ENCODE measurements at regions not wholly inside any gene's neighbourhood (a gene's known extent, or its start where the extent isn't known, plus 50 kb on each side); places are given as distances from the start of the nearest gene placed in this dataset.

DNA sequence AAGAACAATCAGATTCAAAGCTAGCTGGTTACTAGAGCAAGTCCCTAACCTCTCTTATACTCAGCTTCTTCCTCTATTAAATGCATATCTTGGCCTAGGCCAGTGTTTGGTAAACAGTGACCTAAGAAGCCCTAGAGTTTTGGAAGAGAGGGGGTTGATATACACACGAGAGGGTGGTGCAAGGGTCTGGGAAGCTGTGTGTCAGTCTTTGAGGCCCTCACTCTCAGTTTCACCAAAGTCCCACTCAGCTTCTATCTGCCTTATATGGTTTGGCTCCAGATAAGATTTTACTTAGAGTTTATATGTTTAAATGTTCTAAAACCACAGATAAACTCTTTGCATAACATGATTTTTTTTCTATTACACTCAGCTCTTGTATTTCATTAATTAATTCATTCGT, 526.1 kb upstream of the BTBD3 start:
- TF ChIP-seq, protein P1, sequence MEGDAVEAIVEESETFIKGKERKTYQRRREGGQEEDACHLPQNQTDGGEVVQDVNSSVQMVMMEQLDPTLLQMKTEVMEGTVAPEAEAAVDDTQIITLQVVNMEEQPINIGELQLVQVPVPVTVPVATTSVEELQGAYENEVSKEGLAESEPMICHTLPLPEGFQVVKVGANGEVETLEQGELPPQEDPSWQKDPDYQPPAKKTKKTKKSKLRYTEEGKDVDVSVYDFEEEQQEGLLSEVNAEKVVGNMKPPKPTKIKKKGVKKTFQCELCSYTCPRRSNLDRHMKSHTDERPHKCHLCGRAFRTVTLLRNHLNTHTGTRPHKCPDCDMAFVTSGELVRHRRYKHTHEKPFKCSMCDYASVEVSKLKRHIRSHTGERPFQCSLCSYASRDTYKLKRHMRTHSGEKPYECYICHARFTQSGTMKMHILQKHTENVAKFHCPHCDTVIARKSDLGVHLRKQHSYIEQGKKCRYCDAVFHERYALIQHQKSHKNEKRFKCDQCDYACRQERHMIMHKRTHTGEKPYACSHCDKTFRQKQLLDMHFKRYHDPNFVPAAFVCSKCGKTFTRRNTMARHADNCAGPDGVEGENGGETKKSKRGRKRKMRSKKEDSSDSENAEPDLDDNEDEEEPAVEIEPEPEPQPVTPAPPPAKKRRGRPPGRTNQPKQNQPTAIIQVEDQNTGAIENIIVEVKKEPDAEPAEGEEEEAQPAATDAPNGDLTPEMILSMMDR (IDR thresholded peaks at IDR 0.05), result no peak
- DNase-seq (ENCODE audit: low spot score) (no peak), ATAC-seq (ENCODE audit: low FRiP score) (no peak)

DNA sequence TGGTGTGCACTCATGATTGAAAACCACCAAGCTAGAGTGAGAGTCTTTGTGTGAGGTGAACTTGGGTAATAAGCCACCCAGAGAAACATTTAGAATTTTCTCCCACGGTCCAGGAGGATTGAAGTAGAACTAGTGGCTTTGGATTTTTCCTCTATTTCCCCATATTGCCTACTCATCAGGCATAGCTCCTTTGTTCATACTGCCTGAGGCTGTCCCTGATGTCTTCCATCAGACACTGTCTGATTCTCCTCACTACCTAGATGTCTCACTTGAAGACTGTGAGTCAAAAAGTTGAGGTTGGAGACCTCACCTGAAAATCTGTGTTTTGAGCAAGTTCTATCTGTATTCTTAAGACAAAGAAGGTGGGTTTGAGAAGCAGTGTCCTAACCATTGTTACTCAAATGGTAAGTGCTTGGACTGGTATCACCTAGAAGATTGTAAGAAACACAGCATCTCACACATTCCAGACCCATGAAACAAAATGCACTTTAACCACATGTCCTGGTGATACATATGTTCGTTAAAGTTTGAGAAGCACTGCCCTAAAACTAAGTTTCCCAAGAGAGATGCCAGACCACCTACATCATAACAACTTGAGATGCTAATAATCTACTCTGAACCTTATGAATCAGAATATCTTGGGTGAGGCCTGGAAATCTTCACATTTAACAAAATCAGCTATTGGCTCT, 523.4 kb upstream of the BTBD3 start:
- ATAC-seq (ENCODE audit: low FRiP score) (no peak), DNase-seq (ENCODE audit: low spot score) (no peak)
- TF ChIP-seq, protein P1 (IDR thresholded peaks at IDR 0.05), result no peak

DNA sequence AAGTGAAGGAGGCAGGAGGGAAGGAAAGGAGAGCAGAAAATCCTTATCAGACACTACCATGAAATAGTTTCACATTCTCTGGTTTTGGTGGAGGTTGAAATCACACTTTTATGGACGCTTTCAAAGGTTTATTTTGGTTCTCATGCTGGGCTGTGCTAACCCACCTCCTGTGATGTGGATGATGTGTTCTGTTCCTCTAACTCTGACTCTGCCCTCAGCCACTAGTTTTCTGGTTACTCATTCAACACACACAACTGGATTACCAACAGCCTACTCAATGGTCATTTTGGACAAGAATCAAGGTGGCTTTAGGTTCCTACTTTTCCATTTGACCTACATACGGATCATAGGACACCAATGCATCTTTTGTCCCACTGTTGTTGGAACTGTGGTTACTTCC, 522.1 kb upstream of the BTBD3 start:
- DNase-seq (ENCODE audit: low spot score) (no peak), ATAC-seq (ENCODE audit: low FRiP score) (no peak)
- TF ChIP-seq, protein P1 (IDR thresholded peaks at IDR 0.05), result no peak

DNA sequence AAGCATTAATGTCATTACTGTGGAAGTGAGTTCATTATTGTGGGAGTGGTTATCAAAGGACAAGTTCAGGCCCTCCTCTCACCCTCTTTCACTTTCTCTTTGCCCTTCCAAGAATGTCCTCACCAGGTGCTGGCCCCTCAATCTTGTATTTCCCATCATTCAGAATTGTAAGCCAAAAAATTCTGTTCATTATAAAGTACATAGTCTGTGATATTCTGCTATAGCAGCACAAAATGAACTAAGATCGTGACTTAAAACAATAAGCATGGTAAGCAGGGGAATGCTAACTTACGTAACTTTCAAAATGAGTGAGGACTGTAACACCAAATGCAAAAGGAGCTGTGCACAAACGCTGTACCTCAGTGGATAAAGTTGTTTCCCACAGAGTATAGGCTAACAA, 515.7 kb upstream of the BTBD3 start:
- ATAC-seq (ENCODE audit: low FRiP score) (no peak), DNase-seq (ENCODE audit: low spot score) (no peak)
- TF ChIP-seq, protein P1 (IDR thresholded peaks at IDR 0.05), result no peak

DNA sequence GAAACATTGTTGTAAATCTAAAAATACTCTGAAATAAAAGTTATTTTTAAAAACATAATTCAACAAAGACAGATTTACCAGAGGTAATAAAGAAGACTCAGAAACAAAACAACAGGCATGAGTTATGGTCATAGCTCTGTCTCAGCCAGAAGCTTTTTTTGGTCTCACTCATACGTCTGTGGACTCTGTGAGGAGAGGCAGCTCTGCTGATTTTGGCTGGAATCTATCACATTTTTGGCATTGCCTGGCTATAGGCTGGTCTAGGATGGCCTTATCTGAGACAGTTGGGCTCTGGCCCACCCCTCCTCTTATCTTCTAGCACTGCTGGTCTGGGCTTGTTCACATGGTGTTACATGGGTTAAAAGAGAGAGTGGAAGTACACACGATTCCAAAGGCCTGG, 514.0 kb upstream of the BTBD3 start:
- no peak for ATAC-seq (ENCODE audit: low FRiP score)
- TF ChIP-seq, protein P1 (IDR thresholded peaks at IDR 0.05), result no peak
- no peak for DNase-seq (ENCODE audit: low spot score)

DNA sequence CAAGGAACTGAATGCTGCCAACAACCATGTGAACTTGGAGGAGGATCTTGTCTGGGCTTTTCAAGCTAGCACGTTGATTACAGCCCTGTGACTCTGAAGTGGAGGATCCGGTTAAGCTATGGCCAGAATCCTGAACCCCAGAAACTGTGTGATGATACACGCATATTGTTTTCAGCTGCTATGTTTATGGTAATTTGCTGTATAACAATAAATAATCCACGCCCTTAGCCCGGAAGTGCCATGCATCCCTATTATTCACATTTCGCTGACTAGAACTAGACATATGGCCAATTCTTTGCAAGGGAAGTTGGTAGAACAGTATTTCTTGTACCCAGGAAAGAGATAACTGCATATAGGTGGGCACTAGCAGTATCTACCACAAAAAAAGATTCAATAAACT, 510.8 kb upstream of the BTBD3 start:
- TF ChIP-seq, protein P1 (IDR thresholded peaks at IDR 0.05), result no peak
- ATAC-seq (ENCODE audit: low FRiP score) (no peak), DNase-seq (ENCODE audit: low spot score) (no peak)

DNA sequence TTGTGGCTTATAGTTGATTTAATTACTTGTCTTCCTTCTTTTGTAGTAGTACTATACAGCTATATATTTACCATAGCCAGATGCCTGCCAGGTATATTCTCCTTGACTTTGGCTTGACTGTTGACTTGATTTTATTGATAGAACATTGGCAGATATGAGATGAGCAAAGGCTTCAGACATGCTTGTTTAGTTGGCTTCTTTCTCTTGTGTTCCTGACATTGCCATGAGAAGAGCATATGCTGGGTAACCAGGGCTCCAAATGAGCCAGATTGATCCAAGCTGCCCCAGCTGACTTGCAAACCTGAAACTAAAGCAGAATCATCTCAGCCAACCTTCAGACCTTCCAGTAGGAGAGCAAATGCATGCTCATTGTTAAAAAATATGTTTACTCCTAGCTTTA, 508.1 kb upstream of the BTBD3 start:
- no peak for ATAC-seq (ENCODE audit: low FRiP score)
- TF ChIP-seq, protein P1 (IDR thresholded peaks at IDR 0.05), result no peak
- no peak for DNase-seq (ENCODE audit: low spot score)

Data from omental fat pad (tissue), 3 donors.